HG02642 (cell line): ENCODE measurements at regions not wholly inside any gene's neighbourhood (a gene's known extent, or its start where the extent isn't known, plus 50 kb on each side); places are given as distances from the start of the nearest gene placed in this dataset.

Experiments used
- ATAC-seq: cut with Tn5 transposase; IDR thresholded peaks from one replicate; pipeline ENCODE4 v1.9.1; 2021; ENCODE audit warnings: mild to moderate bottlenecking; ENCODE audit not compliant: unreplicated experiment, poor library complexity

GRCh38 chr20:60953321-60953720 lies 298.7 kb upstream of the CDH4 start:
- ATAC-seq = no peak

- ATAC-seq = no peak
Observed at GRCh38 chr20:60955706-60956105, 296.4 kb upstream of the CDH4 start.

- no peak for ATAC-seq
Observed at GRCh38 chr20:60956194-60956593, 295.9 kb upstream of the CDH4 start.

- no peak for ATAC-seq
Observed at GRCh38 chr20:60957621-60958020, 294.4 kb upstream of the CDH4 start.

- ATAC-seq = no peak
Observed at GRCh38 chr20:60959971-60960370, 292.1 kb upstream of the CDH4 start.

- ATAC-seq = no peak
Observed at GRCh38 chr20:60960500-60960899, 291.6 kb upstream of the CDH4 start.

GRCh38 chr20:60961551-60961950 lies 290.5 kb upstream of the CDH4 start:
- ATAC-seq = no peak

- ATAC-seq = no peak
Observed at GRCh38 chr20:60962367-60963045, 289.6 kb upstream of the CDH4 start.

GRCh38 chr20:60963146-60963545 lies 288.9 kb upstream of the CDH4 start:
- ATAC-seq = no peak

GRCh38 chr20:60964911-60965310 lies 287.1 kb upstream of the CDH4 start:
- no peak for ATAC-seq

GRCh38 chr20:60966031-60966430 lies 286.0 kb upstream of the CDH4 start:
- no peak for ATAC-seq

GRCh38 chr20:60966766-60967165 lies 285.3 kb upstream of the CDH4 start:
- ATAC-seq = no peak

GRCh38 chr20:60967431-60968316 lies 284.4 kb upstream of the CDH4 start:
- no peak for ATAC-seq

- no peak for ATAC-seq
Observed at GRCh38 chr20:60968853-60969720, 283.0 kb upstream of the CDH4 start.

- ATAC-seq = no peak
Observed at GRCh38 chr20:60970601-60971000, 281.5 kb upstream of the CDH4 start.

- no peak for ATAC-seq
Observed at GRCh38 chr20:60974022-60974421, 278.0 kb upstream of the CDH4 start.

- no peak for ATAC-seq
Observed at GRCh38 chr20:60974441-60974945, 277.6 kb upstream of the CDH4 start.

- ATAC-seq = no peak
Observed at GRCh38 chr20:60976139-60976538, 275.9 kb upstream of the CDH4 start.

GRCh38 chr20:60976913-60977312 lies 275.1 kb upstream of the CDH4 start:
- ATAC-seq = no peak

GRCh38 chr20:60977901-60978300 lies 274.2 kb upstream of the CDH4 start:
- ATAC-seq = no peak

GRCh38 chr20:60984666-60985065 lies 267.4 kb upstream of the CDH4 start:
- ATAC-seq = no peak
